H9 (cell line): ENCODE measurements at regions not wholly inside any gene's neighbourhood (a gene's known extent, or its start where the extent isn't known, plus 50 kb on each side); places are given as distances from the start of the nearest gene placed in this dataset.

Experiments used
- DNase-seq: peaks from one replicate; pipeline ENCODE4 v3.0.0-alpha.2; 2017
- H2AFZ ChIP-seq: one replicate; pipeline ENCODE4 v1.6.1; 2013; ENCODE audit warnings: mild to moderate bottlenecking, low read length, control low read depth, moderate library complexity
- H2AK5ac ChIP-seq: 2 replicates; pipeline ENCODE4 v1.6.1; 2013; ENCODE audit warnings: low read length, control low read depth, mixed read lengths; ENCODE audit not compliant: insufficient read length
- H2BK120ac ChIP-seq: one replicate; pipeline ENCODE4 v1.6.1; 2013; ENCODE audit warnings: low read depth, mild to moderate bottlenecking, low read length, control low read depth, inconsistent platforms; ENCODE audit not compliant: poor library complexity, severe bottlenecking
- H2BK12ac ChIP-seq: 2 replicates; pipeline ENCODE4 v1.6.1; 2013; ENCODE audit warnings: low read length, control low read depth, mixed read lengths, low read depth; ENCODE audit not compliant: insufficient read length
- H2BK15ac ChIP-seq: 2 replicates; pipeline ENCODE4 v1.6.1; 2013; ENCODE audit warnings: low read depth, low read length, control low read depth
- H2BK20ac ChIP-seq: one replicate; pipeline ENCODE4 v1.6.1; 2013; ENCODE audit warnings: low read depth, mild to moderate bottlenecking, low read length, control low read depth, inconsistent platforms; ENCODE audit not compliant: poor library complexity, severe bottlenecking
- H2BK5ac ChIP-seq: 2 replicates; pipeline ENCODE4 v1.6.1; 2013; ENCODE audit warnings: low read length, control low read depth, mixed read lengths; ENCODE audit not compliant: insufficient read length
- H3K14ac ChIP-seq: 2 replicates; pipeline ENCODE4 v1.6.1; 2013; ENCODE audit warnings: low read length, control low read depth; ENCODE audit not compliant: insufficient read depth
- H3K18ac ChIP-seq: 2 replicates; pipeline ENCODE4 v1.6.1; 2013; ENCODE audit warnings: low read depth, mild to moderate bottlenecking, mixed read lengths, low read length, control low read depth; ENCODE audit not compliant: insufficient read length
- H3K23ac ChIP-seq: 2 replicates; pipeline ENCODE4 v1.6.1; 2013; ENCODE audit warnings: low read length, control low read depth, mixed read lengths, low read depth; ENCODE audit not compliant: insufficient read length
- H3K23me2 ChIP-seq: 2 replicates; pipeline ENCODE4 v1.6.1; 2013; ENCODE audit warnings: low read depth, mild to moderate bottlenecking, mixed read lengths, low read length, control low read depth; ENCODE audit not compliant: insufficient read length, poor library complexity, severe bottlenecking
- H3K27ac ChIP-seq: 2 replicates; pipeline ENCODE4 v1.5.1; 2013; ENCODE audit warnings: low read length, control low read depth, mixed read lengths, low read depth; ENCODE audit not compliant: insufficient read length
- H3K27me3 ChIP-seq: 2 replicates; pipeline ENCODE4 v1.6.1; 2013; ENCODE audit warnings: low read length, control low read depth, inconsistent platforms; ENCODE audit not compliant: insufficient read depth
- H3K4ac ChIP-seq: 2 replicates; pipeline ENCODE4 v1.6.1; 2013; ENCODE audit warnings: low read depth, mild to moderate bottlenecking, control low read depth, inconsistent platforms, low read length, moderate library complexity
- H3K4me1 ChIP-seq: 2 replicates; pipeline ENCODE4 v1.6.1; 2013; ENCODE audit warnings: low read length, control low read depth, inconsistent platforms; ENCODE audit not compliant: insufficient read depth
- H3K4me2 ChIP-seq: 2 replicates; pipeline ENCODE4 v1.6.1; 2013; ENCODE audit warnings: low read length, control low read depth, mixed read lengths; ENCODE audit not compliant: insufficient read length, insufficient read depth
- H3K56ac ChIP-seq: 2 replicates; pipeline ENCODE4 v1.6.1; 2013; ENCODE audit warnings: low read depth, mild to moderate bottlenecking, mixed read lengths, low read length, control low read depth; ENCODE audit not compliant: insufficient read length
- H3K79me1 ChIP-seq: 2 replicates; pipeline ENCODE4 v1.6.1; 2013; ENCODE audit warnings: low read depth, mild to moderate bottlenecking, moderate library complexity, low read length, control low read depth, inconsistent platforms; ENCODE audit not compliant: insufficient read depth, poor library complexity, severe bottlenecking
- H3K79me2 ChIP-seq: 2 replicates; pipeline ENCODE4 v1.6.1; 2013; ENCODE audit warnings: low read length, control low read depth, inconsistent platforms; ENCODE audit not compliant: insufficient read depth
- H3K9ac ChIP-seq: 2 replicates; pipeline ENCODE4 v1.6.1; 2013; ENCODE audit warnings: low read length, control low read depth, mixed read lengths; ENCODE audit not compliant: insufficient read length; ENCODE audit errors: extremely low read depth
- H3K9me3 ChIP-seq: one replicate; pipeline ENCODE4 v1.6.1; 2013; ENCODE audit warnings: low read depth, low read length, inconsistent platforms; ENCODE audit not compliant: control insufficient read depth
- H3T11ph ChIP-seq: one replicate; pipeline ENCODE4 v1.6.1; 2013; ENCODE audit warnings: mild to moderate bottlenecking, low read length, control low read depth, inconsistent platforms
- H4K20me1 ChIP-seq: one replicate; pipeline ENCODE4 v1.6.1; 2013; ENCODE audit not compliant: control insufficient read depth, insufficient read length, insufficient read depth
- H4K5ac ChIP-seq: 2 replicates; pipeline ENCODE4 v1.6.1; 2013; ENCODE audit warnings: low read depth, mild to moderate bottlenecking, mixed read lengths, low read length, control low read depth; ENCODE audit not compliant: insufficient read length
- H4K8ac ChIP-seq: replicated peaks from 2 replicates; pipeline ENCODE4 v1.6.1; 2013; ENCODE audit warnings: low read length, control low read depth, mixed read lengths, low read depth; ENCODE audit not compliant: insufficient read length
- H4K91ac ChIP-seq: 2 replicates; pipeline ENCODE4 v1.6.1; 2013; ENCODE audit warnings: low read depth, mild to moderate bottlenecking, moderate library complexity, mixed read lengths, low read length, control low read depth; ENCODE audit not compliant: insufficient read length
- H3K27ac Mint-ChIP-seq, 3 experiments: 2 replicates in 2 of 3; 3 replicates in 1 of 3; pipeline ENCODE4 v1.8.0; 2020 to 2021; ENCODE audit warnings: mixed read lengths in 3 of 3, mild to moderate bottlenecking in 1 of 3, moderate library complexity in 1 of 3
- H3K27me3 Mint-ChIP-seq: 2 replicates; pipeline ENCODE4 v1.8.0; 2021; ENCODE audit warnings: low read depth, mild to moderate bottlenecking, moderate library complexity, mixed read lengths
- H3K36me3 Mint-ChIP-seq, 3 experiments: 2 replicates in 2 of 3; 3 replicates in 1 of 3; pipeline ENCODE4 v1.8.0; 2020 to 2021; ENCODE audit warnings: low read depth in 3 of 3, mixed read lengths in 3 of 3; ENCODE audit not compliant: insufficient read depth in 1 of 3
- H3K4me1 Mint-ChIP-seq, 2 experiments: 2 replicates each; pipeline ENCODE4 v1.8.0; 2020; ENCODE audit warnings: mixed read lengths in 2 of 2
- H3K4me3 Mint-ChIP-seq, 2 experiments: 2 replicates in 1 of 2; 3 replicates in 1 of 2; pipeline ENCODE4 v1.8.0; 2020 to 2021; ENCODE audit warnings: mild to moderate bottlenecking in 2 of 2, mixed read lengths in 2 of 2, moderate library complexity in 1 of 2
- H3K9me3 Mint-ChIP-seq, 2 experiments: 2 replicates in 1 of 2; 3 replicates in 1 of 2; pipeline ENCODE4 v1.8.0; 2020; ENCODE audit warnings: mild to moderate bottlenecking in 2 of 2, mixed read lengths in 2 of 2, moderate library complexity in 1 of 2
- WGBS: extraction: QIAGEN DNeasy Blood & Tissue Kit; methylation state at CpG from one replicate; pipeline ENCODE4 v1.1.7; 2013; ENCODE audit warnings: missing lambda C conversion rate, low lambda C conversion rate, mixed read lengths; ENCODE audit not compliant: insufficient read length; ENCODE audit errors: extremely low coverage; 5-methylcytosine and 5-hydroxymethylcytosine counted together
- TF ChIP-seq, protein P1 (sequence below): fragments of 200-600 bp; sonication (generic); conservative IDR thresholded peaks from 3 replicates; pipeline ENCODE4 v1.8.0; 2021; ENCODE audit warnings: antibody characterized with exemption, mild to moderate bottlenecking

DNA sequence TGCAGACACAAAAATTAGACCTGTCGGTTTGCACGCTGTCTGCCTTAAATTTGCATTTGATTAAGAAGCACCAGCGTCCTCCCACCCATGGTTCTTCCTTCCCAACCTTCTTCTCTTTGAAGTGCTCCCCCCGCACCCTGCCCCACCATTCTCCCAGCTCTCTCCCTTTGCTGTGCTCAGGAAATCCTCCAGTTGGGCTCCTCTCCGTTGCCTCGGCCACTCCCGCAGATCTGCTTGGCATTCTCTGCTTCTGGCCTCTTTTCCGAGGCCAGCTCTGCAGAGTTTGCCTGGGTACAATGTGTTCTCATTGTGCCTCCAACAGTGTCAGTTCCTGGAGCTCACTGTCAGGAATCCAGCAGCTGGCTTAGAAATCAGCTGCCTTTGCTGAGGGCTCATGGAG lies 126.1 kb downstream of the NAV1 start:
- H2AFZ ChIP-seq = no peak overlapping the region
- H3K4me1 ChIP-seq = no peaks in the 10 kb centered on the region; the same call in 1 of the 2 replicates
- H3K23me2 ChIP-seq = no peaks in the 10 kb centered on the region
- DNase-seq = no peak
- Mint-ChIP-seq H3K27me3 (peaks cover 3% of the 10 kb centered on the region; the same call in 1 of the 2 replicates), H3K4me3 (no peak overlapping the region), H3K9me3 (no peaks in the 10 kb centered on the region), H3K36me3 (peaks cover 0 to 7% (median 0%) of the 10 kb centered on the region in 3 experiments; a peak in 2 of 7 replicates), H3K27ac (peak overlapping the region in 2 of 3 experiments; percentile 5 to 13; a peak in 2 of 7 replicates), H3K4me1 (peaks cover 19 to 24% of the 10 kb centered on the region in 2 experiments)
- TF ChIP-seq, protein P1, sequence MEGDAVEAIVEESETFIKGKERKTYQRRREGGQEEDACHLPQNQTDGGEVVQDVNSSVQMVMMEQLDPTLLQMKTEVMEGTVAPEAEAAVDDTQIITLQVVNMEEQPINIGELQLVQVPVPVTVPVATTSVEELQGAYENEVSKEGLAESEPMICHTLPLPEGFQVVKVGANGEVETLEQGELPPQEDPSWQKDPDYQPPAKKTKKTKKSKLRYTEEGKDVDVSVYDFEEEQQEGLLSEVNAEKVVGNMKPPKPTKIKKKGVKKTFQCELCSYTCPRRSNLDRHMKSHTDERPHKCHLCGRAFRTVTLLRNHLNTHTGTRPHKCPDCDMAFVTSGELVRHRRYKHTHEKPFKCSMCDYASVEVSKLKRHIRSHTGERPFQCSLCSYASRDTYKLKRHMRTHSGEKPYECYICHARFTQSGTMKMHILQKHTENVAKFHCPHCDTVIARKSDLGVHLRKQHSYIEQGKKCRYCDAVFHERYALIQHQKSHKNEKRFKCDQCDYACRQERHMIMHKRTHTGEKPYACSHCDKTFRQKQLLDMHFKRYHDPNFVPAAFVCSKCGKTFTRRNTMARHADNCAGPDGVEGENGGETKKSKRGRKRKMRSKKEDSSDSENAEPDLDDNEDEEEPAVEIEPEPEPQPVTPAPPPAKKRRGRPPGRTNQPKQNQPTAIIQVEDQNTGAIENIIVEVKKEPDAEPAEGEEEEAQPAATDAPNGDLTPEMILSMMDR = no peak
- H2AK5ac ChIP-seq = no peak overlapping the region
- no peak overlapping the region for H2BK120ac ChIP-seq
- H3K4ac ChIP-seq = no peak overlapping the region
- no peak overlapping the region for H3K56ac ChIP-seq
- no peak overlapping the region for H2BK5ac ChIP-seq
- no peak overlapping the region for H2BK12ac ChIP-seq
- no peaks in the 10 kb centered on the region for H3K27me3 ChIP-seq
- no peak overlapping the region for H3K23ac ChIP-seq
- no peak overlapping the region for H3T11ph ChIP-seq
- H3K4me2 ChIP-seq = no peak overlapping the region
- H3K9ac ChIP-seq = no peak overlapping the region
- H3K27ac ChIP-seq = no peak overlapping the region
- H3K14ac ChIP-seq = no peak overlapping the region
- H4K8ac ChIP-seq = no peak overlapping the region
- no peak overlapping the region for H4K91ac ChIP-seq
- H4K5ac ChIP-seq = no peak overlapping the region
- no peaks in the 10 kb centered on the region for H3K9me3 ChIP-seq
- no peaks in the 10 kb centered on the region for H3K79me1 ChIP-seq
- no peak overlapping the region for H3K18ac ChIP-seq
- no peaks in the 10 kb centered on the region for H4K20me1 ChIP-seq
- no peak overlapping the region for H2BK20ac ChIP-seq
- no peak overlapping the region for H2BK15ac ChIP-seq
- H3K79me2 ChIP-seq = no peaks in the 10 kb centered on the region; the same call in 1 of the 2 replicates
- WGBS = no CpG with 5 or more reads among the region's 8 CpGs
